ENCODE measurements at regions not wholly inside any gene's neighbourhood (a gene's known extent, or its start where the extent isn't known, plus 50 kb on each side); places are given as distances from the start of the nearest gene placed in this dataset.
"Not testable (repeated sequence)": the region's sequence is repeated elsewhere in the genome, so short reads cannot be mapped to it uniquely, and the experiment has no call there.

- no peak for DNase-seq (ENCODE audit: low spot score)
These were observed 59.2 kb upstream of the ADGRB3 start for GRCh38 chr6:68575765-68576439.

DNA sequence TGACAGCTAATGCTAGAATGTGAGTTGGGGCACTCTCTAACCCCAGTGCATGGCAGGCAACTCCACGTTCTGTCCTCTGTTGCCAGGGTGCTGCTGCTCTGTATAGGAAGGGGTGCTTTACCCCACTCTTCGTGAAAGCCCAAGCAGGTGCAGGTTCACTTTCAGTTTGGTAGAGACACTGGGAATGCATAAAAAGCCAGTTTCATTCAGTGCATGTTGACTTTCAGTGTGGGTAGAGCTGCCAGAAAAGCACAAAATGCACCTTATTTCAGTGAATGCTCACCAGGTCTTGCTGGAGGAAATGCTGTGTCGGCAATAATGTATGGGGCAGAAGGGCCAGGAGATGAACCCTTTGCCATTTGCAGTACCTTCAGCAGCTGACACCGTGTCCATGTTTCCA, 62.1 kb upstream of the ADGRB3 start:
- no peak for DNase-seq (ENCODE audit: low spot score)

GRCh38 chr6:68572525-68572924, 62.6 kb upstream of the ADGRB3 start:
- DNase-seq (ENCODE audit: low spot score): peak; percentile 43

- peak; percentile 14 for DNase-seq (ENCODE audit: low spot score)
These were observed 75.4 kb upstream of the ADGRB3 start for GRCh38 chr6:68559716-68560115.

DNA sequence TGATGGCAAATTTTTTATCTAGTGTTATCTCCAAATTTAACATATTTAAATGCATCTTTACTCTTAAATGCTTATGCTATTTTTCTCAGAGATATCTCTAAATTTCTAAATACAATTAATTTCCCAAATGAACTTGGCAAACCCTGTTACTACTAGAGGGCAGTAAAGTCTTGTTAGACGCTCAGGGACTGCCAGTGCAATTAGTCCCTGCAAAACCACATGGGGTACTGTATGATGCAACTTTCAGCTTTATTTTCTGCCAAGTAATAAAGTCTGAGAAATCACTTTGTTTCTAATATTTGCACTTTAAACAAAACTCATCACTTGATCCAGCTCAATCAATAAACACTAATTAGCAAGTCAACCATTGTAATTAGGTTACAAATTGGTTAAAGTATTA, 76.0 kb upstream of the ADGRB3 start:
- peak; percentile 66 for DNase-seq (ENCODE audit: low spot score)

DNA sequence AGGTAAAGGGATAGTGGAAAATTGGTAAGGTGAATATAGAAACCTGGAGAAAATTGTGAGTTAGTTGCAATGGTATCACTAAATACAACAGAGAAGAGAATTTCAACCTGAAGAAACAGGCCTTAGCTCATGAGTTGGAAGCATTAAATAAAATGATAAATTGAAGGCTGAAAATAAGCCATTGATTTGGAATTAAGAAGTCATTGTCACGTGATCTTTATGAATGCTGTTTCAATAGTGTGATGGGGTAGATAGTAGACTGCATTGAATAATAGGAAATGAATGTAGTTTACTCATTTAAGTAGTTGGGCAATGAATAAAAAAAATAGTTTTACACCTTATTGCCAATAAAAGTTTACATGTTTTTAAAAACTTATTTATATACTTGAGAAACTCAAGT, 88.5 kb upstream of the ADGRB3 start:
- no peak for DNase-seq (ENCODE audit: low spot score)

DNA sequence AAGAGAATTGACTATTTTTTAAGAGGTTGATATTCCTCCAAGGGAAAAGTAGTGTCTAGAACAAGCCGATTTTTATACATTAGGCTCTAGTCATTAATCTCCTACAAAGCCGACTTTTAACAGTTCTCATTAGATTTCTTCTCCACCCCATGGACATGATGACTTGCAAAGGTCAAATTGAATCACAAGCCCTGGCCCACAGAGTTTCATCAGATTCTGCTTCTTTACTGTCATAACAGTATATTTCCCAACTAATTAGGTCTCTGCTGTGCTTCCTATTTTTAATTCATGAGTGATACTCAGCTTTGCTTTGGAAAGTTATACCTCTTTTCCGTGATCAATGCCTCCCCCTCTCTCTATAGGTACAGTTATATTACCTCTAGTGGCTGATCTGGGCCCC, 90.6 kb upstream of the ADGRB3 start:
- no peak for DNase-seq (ENCODE audit: low spot score)

- no peak for DNase-seq (ENCODE audit: low spot score)
These were observed 101.7 kb upstream of the ADGRB3 start for GRCh38 chr6:68533339-68533795.

DNA sequence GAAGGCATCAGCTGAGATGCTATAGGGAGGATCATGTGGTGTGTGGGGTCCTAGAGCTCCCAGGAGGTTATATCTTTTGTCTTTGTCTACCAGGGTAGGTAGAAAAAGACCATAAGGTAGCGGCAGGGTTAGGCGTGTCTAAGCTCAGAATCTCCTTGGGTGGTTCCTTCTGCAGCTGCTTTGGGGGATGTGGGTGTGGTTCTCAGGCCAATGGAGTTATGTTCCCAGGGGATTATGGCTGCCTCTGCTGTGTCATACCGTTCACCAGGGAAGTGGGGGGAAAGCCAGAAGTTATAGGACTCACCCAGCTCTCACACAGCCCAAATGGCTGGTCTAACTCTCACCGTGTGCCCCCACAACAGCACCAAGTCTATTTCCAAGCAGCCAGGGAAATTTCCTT, 107.4 kb upstream of the ADGRB3 start:
- DNase-seq (ENCODE audit: low spot score): no peak

- DNase-seq (ENCODE audit: low spot score): no peak
These were observed 128.2 kb upstream of the ADGRB3 start for GRCh38 chr6:68506911-68507310.

DNA sequence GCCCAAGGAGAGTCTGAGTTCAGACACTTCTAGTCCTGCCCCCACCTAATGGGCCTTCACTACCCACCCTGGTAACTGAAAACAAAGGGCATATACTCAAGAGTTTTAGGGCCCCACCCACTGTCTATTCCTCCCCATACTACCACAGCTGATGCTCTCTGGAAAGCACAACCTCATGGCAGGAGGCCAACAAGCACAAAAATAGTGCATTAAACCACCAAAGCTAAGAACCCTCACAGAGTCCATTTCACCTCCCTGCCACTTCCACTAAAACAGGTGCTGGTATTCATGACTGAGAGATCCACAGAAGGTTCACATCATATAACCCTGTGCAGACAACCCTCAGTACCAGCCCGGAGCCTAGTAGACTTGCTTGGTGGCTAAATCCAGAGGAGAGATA, 132.1 kb upstream of the ADGRB3 start:
- DNase-seq (ENCODE audit: low spot score): no peak

DNA sequence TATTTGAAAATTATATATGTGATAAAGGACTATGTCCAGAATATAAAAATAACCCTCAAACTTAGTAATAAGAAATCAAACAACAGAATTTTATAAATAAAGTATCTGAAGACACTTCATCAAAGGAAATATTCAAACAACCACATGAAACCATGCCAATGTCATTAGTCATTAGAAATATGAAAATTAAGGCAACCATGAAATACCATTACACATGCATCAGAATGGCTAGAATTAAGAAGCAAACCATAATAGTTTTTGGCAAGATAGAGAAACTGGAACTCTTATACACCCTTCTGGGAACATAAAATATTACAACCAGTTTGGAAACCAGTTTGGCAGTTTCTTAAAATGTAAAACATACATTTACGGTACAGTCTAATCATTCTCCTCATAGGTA, 137.2 kb upstream of the ADGRB3 start:
- DNase-seq (ENCODE audit: low spot score): peak; percentile 52

DNA sequence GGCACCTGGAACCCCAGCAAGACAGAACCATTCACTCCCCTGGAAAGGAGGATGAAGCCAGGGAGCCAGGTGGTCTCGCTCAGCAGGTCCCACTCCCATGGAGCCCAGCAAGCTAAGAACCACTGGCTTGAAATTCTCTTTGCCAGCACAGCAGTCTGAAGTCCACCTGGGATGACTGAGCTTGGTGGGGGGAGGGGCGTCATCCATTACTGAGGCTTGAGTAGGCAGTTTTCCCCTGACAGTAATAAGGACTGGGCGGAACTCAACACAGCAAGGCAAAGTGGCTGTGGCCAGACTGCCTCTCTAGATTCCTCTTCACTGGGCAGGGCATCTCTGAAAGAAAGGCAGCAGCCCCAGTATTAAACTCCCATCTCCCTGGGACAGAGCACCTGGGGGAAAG, 140.2 kb upstream of the ADGRB3 start:
- DNase-seq (ENCODE audit: low spot score): not testable (repeated sequence)

GRCh38 chr6:68476611-68477010, 158.5 kb upstream of the ADGRB3 start:
- DNase-seq (ENCODE audit: low spot score): no peak

GRCh38 chr6:68473433-68474210, 161.5 kb upstream of the ADGRB3 start:
- no peak for DNase-seq (ENCODE audit: low spot score)

- peak; percentile 39 for DNase-seq (ENCODE audit: low spot score)
These were observed 166.7 kb upstream of the ADGRB3 start for GRCh38 chr6:68468244-68468884.

GRCh38 chr6:68458447-68458846, 176.6 kb upstream of the ADGRB3 start:
- DNase-seq (ENCODE audit: low spot score): no peak

- DNase-seq (ENCODE audit: low spot score): no peak
These were observed 188.0 kb upstream of the ADGRB3 start for GRCh38 chr6:68447112-68447511.

DNA sequence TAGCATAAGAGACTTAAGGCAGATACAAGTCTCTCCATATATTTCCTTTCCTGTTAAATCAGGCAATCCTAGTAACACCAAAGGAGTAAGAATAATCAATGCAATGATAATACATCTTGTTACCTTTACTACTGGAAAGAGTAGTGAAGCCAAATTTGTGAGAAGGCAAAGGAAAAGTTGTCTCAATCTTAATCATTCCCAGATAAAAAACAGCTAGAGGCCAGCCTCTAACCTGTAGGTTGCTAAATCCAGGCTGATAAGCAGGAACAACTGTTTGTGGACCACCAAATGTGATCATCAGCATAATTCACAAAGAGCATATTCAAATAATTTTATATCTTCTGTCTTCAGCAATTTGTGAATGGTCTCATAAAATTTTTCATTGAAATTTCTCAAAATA, 189.2 kb upstream of the ADGRB3 start:
- DNase-seq (ENCODE audit: low spot score): no peak

GRCh38 chr6:68443704-68444103, 191.4 kb upstream of the ADGRB3 start:
- DNase-seq (ENCODE audit: low spot score): no peak

GRCh38 chr6:68427630-68428029, 207.5 kb upstream of the ADGRB3 start:
- peak; percentile 77 for DNase-seq (ENCODE audit: low spot score)

DNA sequence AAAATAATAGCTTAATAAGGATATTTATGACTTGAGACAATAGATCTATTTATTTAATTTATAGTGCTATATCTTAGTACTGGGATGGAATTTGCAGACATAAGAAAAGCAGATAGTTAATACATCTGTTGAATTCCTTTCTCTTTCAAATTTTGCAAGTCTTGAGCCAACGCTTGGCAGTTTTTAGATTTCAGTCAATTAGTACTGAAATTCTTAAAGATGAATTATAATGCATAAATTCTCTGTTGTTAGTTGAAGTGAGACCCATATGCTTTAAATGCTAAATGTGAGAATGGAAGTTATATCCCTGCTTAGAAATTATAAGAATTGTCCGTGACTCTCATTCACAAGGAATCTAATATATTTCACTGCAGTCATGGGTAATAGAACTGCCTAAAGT, 225.1 kb upstream of the ADGRB3 start:
- DNase-seq (ENCODE audit: low spot score): no peak

GRCh38 chr6:68400396-68400795, 234.7 kb upstream of the ADGRB3 start:
- no peak for DNase-seq (ENCODE audit: low spot score)
